ENCODE measurements at regions not wholly inside any gene's neighbourhood (a gene's known extent, or its start where the extent isn't known, plus 50 kb on each side); places are given as distances from the start of the nearest gene placed in this dataset.

GRCh38 chr15:39488961-39489360 is 91.9 kb upstream of the THBS1 start (continued):
- TF ChIP-seq, protein P1, sequence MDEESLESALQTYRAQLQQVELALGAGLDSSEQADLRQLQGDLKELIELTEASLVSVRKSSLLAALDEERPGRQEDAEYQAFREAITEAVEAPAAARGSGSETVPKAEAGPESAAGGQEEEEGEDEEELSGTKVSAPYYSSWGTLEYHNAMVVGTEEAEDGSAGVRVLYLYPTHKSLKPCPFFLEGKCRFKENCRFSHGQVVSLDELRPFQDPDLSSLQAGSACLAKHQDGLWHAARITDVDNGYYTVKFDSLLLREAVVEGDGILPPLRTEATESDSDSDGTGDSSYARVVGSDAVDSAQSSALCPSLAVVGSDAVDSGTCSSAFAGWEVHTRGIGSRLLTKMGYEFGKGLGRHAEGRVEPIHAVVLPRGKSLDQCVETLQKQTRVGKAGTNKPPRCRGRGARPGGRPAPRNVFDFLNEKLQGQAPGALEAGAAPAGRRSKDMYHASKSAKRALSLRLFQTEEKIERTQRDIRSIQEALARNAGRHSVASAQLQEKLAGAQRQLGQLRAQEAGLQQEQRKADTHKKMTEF (CRISPR knock-in tag; IDR thresholded peaks at IDR 0.05), result no peak
- no peak for TF ChIP-seq HOXA5 (CRISPR knock-in tag; IDR thresholded peaks at IDR 0.05)

DNA sequence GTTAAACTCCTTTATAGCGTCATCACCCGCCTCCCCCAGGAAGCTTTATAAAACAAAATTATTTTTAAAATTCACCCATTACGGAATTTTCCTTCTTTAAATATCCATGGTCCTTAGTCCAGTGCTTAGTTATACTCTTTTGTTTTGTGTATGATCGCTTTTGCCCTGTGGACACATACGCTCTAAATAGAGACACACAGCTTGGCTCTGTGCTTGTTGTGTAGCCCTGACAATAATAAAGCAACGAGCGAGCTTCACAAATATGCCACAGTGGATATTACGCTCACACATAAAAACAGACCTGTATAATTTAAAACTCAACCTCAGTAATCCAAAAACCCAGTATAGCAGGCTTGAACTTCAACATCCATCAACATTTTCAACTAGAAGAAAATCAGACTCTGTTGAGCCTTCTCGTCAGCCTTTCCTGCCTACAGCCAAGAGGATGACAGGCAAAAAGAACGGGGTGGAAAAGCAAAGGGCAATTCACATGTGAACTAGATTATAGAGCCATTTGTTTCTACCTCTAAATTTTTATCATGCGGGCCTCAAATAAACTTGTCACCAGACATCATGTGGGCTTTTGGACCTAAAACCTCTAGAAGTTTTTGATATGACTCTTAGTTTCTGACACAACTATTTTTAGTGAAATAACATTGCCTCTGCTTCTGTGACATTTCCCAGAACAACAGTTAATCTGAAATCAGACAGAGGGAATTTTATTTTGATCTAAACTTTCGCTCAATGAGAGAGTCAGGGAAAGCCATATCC is 89.6 kb upstream of the THBS1 start:
- 61% methylated on average over 12 of the region's 12 CpGs for WGBS (ENCODE audit: low lambda C conversion rate)
- CTCF ChIA-PET (ENCODE audit: low intra/inter-chr PET ratio, low total read pairs), result no interaction called here
- intact Hi-C loops (cut with micrococcal nuclease; ENCODE audit: unreplicated experiment) (no loop called here), in situ Hi-C loops (cut with HindIII; ENCODE audit: extremely low pct_ligation_motif_present, low pct_unique_long_range_greater_than_20kb) (no loop called here)
- H2AFZ ChIP-seq (ENCODE audit: low read length), result no peak overlapping the region
- H3K9me3 ChIP-seq (ENCODE audit: low read length), result no peaks in the 10 kb centered on the region
- H4K20me1 ChIP-seq (ENCODE audit: insufficient read depth, low read length), result no peaks in the 10 kb centered on the region
- no peak overlapping the region for H3K4me3 ChIP-seq (replicated peaks in 1 of 3; ENCODE audit: insufficient read depth in 1 of 3, low read depth in 2 of 3, low read length in 3 of 3)
- DNase-seq (ENCODE audit: low spot score) (no peak), ATAC-seq (no peak), FAIRE-seq (no peak)
- H3K79me2 ChIP-seq (ENCODE audit: insufficient read depth, low read length), result no peaks in the 10 kb centered on the region
- H3K27ac ChIP-seq (ENCODE audit: extremely low read length, insufficient read depth, low read length), result no peak overlapping the region
- H3K4me2 ChIP-seq (ENCODE audit: low read depth, low read length), result no peak overlapping the region
- no peak overlapping the region for H3K9ac ChIP-seq (ENCODE audit: insufficient read depth, low read depth, low read length)
- POLR2A ChIA-PET, result no interaction called here
- no peaks in the 10 kb centered on the region for H3K36me3 ChIP-seq (replicated peaks in 1 of 2; ENCODE audit: control insufficient read depth in 1 of 2, insufficient read depth in 2 of 2, low read length in 2 of 2)
- no peaks in the 10 kb centered on the region for H3K27me3 ChIP-seq (ENCODE audit: control insufficient read depth in 1 of 2, insufficient read depth in 2 of 2, low read length in 2 of 2)
- no peaks in the 10 kb centered on the region for H3K4me1 ChIP-seq (ENCODE audit: insufficient read depth, low read length)
- no TSS peak for BruUV-seq (replicated peaks)
- TF ChIP-seq ZFAT (CRISPR knock-in tag; conservative IDR thresholded peaks at IDR 0.05) (no peak), ZNF7 (CRISPR knock-in tag; IDR thresholded peaks at IDR 0.05) (no peak), JUNB (CRISPR knock-in tag; IDR thresholded peaks at IDR 0.05; ENCODE audit: borderline replicate concordance) (no peak), ZBTB43 (CRISPR knock-in tag; conservative IDR thresholded peaks at IDR 0.05) (no peak), ZNF891 (CRISPR knock-in tag; IDR thresholded peaks at IDR 0.05) (no peak), ZNF30 (CRISPR knock-in tag; IDR thresholded peaks at IDR 0.05) (no peak), CREB1 (IDR thresholded peaks at IDR 0.05) (no peak), CREB1 (CRISPR knock-in tag; IDR thresholded peaks at IDR 0.05) (no peak), RNF2 (conservative IDR thresholded peaks at IDR 0.05; ENCODE audit: low read depth) (no peak), ZFP1 (CRISPR knock-in tag; IDR thresholded peaks at IDR 0.05) (no peak)
- TF ChIP-seq, protein P2, sequence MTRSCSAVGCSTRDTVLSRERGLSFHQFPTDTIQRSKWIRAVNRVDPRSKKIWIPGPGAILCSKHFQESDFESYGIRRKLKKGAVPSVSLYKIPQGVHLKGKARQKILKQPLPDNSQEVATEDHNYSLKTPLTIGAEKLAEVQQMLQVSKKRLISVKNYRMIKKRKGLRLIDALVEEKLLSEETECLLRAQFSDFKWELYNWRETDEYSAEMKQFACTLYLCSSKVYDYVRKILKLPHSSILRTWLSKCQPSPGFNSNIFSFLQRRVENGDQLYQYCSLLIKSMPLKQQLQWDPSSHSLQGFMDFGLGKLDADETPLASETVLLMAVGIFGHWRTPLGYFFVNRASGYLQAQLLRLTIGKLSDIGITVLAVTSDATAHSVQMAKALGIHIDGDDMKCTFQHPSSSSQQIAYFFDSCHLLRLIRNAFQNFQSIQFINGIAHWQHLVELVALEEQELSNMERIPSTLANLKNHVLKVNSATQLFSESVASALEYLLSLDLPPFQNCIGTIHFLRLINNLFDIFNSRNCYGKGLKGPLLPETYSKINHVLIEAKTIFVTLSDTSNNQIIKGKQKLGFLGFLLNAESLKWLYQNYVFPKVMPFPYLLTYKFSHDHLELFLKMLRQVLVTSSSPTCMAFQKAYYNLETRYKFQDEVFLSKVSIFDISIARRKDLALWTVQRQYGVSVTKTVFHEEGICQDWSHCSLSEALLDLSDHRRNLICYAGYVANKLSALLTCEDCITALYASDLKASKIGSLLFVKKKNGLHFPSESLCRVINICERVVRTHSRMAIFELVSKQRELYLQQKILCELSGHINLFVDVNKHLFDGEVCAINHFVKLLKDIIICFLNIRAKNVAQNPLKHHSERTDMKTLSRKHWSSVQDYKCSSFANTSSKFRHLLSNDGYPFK (CRISPR knock-in tag; IDR thresholded peaks at IDR 0.05; ENCODE audit: borderline replicate concordance), result no peak
- TF ChIP-seq, protein P3, sequence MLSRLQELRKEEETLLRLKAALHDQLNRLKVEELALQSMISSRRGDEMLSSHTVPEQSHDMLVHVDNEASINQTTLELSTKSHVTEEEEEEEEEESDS (CRISPR knock-in tag; IDR thresholded peaks at IDR 0.05; ENCODE audit: borderline replicate concordance), result no peak
